LHCN-M2 (cell line): ENCODE measurements at regions not wholly inside any gene's neighbourhood (a gene's known extent, or its start where the extent isn't known, plus 50 kb on each side); places are given as distances from the start of the nearest gene placed in this dataset.

Experiments
- DNase-seq: peaks from one replicate; pipeline ENCODE4 v3.0.0-alpha.2; 2012; ENCODE audit warnings: low read depth

DNA sequence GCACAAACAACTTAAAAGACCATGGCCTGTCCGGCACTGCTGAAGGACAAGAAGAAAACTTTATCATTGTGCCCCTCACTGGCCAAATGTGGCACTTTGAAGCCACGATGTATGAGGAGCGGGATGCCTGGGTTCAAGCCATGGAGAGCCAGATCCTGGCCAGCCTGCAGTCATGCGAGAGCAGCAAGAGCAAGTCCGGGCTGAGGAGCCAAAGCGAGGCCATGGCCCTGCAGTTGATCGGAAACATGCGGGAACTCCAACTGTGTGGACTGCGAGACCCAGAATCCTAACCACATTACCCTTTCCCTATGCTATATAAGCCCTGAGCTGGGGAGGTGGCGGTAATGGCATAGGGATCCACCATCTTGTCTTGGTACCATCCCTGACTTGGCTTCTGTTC lies 497.9 kb downstream of the ANXA1 start:
- no peak for DNase-seq

DNA sequence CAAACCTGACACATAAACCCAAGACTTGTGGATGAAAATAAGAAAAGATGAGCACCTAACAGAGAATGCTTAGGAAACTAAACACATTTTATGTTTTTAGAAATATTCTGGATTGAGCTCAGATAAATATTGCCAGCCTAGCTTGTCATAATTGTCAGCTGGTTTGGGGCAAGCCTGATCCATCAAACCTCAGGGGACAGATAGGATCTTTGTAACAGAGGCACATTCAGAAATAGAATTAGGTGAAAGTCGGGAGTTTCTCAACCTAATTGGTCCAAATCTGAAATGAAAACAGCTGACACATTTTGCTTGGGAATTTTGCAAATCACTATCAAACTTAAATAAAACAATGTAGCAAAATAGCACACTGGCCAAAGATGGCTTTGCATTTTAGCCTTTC lies 503.7 kb downstream of the ANXA1 start:
- no peak for DNase-seq

DNA sequence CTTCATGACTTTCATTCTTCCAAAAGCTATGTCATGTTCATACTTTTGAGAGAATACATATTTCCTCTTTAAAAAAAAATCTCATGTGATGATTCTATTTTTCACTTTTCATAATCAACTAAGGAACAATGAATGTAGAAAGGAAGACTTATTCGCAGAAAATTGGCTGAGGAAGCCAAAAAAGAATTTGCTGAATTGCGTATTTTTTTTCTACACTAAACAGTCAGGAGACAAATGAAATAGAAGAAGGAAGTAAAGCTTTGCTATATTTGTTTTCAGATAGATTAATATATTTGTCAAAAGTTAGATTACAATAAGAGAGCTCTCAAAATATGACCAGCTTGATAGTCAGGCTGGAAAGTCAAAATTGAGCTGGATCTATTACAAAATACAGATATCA lies 504.2 kb downstream of the ANXA1 start:
- DNase-seq = no peak

DNA sequence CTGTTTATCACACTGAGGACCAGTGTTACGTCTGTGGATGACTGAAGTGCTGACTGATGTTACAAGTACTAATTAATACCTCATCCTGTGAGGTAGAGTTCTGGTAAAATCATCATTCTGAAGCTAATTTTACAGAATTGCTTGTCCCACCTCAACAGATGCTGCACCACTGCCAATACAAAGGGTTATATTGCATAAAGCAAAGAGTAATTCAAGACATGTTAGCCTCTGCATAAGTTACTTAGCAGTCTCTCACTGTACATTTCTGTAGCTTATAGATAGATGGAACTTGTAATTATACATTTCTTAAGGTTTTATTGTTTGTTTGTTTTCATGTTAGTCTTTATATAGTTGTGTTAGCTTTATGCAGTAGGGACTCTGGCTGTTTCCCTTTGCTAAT lies 513.6 kb downstream of the ANXA1 start:
- no peak for DNase-seq

DNA sequence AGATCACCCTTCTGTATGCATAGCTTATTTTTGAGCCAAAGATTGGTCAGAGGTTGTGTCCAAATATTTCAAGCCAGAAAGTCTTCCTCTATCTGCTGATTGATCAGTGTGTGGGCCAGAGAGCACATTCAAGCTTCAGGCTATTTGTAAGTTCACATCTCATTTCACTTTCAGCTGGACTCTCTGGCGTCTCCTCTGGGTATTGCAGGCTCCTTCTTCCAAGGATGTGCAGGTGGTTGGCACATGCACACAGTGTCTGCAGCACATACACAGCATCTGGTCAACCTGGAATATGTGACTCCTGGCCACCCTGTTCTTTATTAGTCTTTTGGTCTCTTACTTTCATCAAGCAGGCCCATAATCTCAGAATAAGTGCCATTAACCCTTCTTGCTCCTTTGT lies 516.1 kb downstream of the ANXA1 start:
- no peak for DNase-seq

DNA sequence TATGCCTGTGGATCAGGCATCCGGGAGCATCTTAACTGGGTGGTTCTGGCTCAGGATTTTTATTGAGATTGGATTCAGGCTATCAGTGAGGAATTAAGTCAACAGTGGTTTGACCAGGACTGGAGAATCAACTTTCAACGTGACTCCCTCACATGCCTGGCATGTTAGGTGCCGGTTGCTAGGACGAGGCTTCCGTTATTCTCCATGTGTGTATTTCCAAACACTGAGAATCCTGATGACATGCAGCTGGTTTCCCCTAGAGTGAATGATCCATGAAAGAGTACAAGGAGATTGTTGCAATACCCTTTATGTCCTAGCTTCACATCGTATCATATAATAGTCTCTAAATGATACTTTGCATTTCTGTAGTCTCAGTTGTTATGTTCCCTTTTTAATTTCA lies 529.2 kb downstream of the ANXA1 start:
- DNase-seq = no peak

DNA sequence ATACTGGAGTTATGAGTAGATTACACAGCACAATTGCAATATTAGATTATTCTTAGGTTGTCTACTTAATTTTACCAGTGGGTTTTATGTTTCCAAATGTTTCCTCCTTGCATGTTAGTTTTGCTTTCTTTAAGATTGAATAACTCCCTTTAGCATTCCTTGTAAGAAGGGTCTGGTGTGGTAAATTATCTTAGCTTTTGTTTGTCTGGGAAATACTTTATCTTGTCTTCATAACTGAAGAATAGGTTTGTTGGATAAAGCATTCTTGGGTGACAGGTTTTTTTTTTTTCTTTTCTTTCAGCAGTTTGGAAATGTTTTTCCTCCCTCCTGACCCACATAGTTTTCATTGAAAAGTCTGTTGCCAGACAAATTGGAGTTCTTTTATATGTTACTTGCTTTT lies 531.1 kb downstream of the ANXA1 start:
- no peak for DNase-seq

DNA sequence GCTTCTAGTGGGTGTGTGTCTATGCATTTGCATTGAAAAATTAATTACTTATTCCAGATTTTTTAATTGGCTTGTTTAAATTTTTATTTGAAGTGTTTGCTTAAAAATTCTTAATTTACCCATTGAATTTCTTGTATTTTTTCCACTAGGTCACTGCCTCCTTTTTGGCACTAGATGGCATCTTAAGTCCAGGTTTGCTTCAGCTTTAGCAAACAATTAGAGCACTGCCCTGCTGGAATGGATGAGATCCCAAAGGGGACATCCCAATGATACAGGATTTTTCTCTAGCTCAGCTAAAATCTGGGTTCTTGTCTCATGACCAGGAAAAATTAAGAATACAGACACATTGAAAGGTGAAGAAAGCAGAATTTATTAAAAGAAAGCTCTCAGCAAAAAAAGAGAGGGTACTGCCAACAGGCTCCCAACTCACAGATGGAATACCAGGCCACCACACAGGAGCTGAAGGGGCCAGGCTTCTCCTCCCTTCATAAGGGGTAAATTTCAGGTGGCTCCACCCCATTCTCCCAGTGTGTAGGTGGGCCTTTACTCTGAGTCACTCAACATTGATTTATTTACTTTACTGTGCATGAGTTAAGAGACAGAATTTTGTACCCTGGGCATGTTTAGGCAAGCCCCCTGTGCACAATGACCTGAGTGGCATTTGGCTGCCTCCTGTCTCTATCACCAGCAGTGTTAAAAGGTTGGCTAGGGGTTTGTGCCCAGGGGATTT lies 532.4 kb downstream of the ANXA1 start:
- DNase-seq = peak; percentile 19

DNA sequence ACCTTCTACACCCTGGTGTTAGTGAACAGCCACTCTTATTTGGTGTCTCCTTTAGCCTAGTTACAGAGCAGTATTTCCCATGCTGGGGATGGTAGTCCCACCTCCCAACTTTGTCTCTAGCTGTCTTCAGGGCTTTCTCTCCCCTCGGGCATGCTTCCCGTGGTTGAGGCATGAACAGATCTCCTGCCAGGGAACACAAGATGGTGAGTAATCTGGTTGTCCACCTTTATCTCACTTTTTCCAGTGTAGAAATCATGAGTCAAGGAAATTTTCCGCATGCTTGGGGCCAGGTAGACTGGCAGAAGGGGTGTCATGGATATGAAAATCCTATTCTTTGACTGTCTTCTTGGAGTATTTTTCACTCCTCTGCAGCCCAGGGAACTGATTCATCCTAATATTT lies 532.9 kb downstream of the ANXA1 start:
- DNase-seq = no peak

DNA sequence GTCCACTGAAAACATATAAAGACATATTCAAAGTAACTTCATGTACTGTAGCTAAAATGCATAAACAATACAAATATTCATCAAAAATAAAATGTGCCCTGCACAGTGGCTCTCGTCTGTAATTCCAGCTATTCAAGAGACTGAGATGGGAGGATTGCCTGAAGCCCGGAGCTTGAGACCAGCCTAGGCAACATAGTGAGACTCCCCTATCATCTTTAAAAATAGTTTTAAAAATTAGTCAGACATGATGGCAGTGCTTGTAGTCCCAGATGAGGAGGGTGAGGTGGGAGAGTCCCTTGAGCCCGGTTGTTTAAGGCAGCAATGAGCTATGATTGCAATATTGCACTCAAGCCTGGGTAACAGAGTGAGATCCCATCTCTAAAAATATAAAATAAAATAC lies 534.1 kb downstream of the ANXA1 start:
- DNase-seq = no peak

DNA sequence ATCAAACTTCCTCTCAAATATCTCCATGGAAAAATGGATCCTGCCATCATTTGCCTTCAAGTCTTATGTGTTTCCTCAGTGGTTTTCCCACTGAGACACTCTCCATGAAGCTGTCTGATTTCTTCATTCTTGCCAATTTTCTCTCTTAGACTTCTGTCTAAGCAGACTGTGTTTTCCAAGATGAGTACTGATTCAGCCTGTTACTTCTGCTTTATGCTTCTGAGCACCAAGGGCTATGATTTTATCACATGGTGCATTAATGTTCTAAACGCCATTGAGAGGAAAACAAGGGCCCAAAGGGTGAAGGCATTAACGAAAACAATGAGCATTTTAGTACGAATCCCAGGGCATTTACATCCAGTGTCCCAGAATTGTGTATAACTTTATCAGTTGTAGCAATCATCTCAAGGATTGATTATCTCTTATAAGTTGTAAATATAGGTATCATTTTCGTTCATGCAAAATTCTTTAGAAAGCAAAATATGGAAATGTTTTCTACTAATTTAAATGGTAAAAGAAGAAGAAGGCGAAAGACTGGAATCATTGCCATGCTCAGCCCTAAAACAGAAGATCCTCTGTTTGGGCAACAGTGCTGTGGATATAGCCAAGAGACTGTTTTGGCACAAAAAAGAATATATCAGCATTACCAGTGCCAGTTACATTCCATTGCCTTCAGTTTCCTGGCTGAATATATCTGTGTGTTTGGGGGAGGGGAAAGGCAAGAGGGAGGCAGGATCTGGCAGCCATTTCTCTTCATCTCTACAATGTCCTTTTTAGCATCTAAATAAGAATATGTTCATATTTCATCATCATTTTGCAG lies 537.6 kb downstream of the ANXA1 start:
- no peak for DNase-seq

DNA sequence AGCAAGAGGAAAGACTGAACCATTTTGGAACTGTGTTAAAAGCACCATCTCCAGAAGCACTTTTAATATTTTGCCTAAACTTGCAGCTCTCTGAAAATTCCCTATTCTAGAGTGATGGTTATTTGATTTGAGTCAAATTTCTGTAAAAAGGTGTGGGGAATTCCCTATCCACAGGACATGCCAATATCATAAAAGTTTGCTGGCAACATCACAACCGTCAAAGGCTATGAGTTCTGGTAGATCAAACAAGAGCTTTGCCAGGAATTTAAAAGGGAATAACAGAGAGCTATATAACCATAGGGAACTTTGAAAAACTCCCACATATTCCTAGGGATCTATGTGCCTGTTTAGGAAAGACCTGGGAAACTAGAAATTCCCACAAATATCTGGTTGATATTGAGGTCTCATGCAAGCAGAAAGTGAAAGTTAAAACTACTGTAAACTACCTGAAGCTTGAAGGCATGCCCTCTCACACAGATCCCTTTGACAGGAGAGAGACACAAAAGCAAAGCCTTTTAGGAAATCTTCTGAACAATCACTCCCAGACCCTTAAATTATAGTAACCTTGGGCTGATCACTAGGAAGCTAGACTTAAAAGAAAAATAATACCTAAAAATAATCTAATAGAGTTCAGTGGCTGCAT lies 549.9 kb downstream of the ANXA1 start:
- DNase-seq = no peak

DNA sequence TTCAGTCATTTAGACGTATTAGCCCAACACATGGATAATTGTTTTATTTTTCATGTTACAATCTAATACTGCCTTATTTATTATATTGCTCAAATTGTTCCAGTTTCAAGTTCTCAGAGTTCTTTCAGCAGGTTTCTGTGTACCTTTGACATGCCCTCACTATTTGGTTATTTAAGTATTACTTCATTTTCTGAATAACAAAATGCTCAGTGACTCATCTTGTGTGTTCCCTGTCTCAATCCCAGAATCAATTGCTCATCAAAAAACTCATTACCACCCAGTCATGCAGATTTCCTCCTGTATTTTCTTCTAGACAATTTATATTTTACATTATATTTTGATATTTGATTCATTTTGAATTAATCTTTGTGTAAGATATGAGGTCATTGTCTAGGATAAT lies 562.6 kb downstream of the ANXA1 start:
- DNase-seq = peak; percentile 0

DNA sequence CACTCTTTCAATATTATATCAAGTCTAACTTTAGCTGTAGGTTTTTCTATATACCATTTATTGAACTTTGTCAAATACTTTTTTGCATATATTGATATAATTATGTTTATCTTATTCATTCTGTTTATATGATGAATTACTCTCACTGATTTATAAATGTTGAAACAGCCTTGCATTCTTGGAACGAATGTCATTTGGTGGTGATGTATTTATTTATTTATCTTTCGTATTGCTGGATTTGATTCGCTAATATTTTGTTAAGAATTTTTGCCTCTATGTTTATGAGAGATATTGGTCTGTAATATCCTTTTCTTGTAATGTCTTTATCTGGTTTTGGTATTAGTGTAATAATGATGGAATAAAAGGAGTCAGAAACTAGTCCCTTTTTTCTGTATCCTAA lies 563.9 kb downstream of the ANXA1 start:
- no peak for DNase-seq

DNA sequence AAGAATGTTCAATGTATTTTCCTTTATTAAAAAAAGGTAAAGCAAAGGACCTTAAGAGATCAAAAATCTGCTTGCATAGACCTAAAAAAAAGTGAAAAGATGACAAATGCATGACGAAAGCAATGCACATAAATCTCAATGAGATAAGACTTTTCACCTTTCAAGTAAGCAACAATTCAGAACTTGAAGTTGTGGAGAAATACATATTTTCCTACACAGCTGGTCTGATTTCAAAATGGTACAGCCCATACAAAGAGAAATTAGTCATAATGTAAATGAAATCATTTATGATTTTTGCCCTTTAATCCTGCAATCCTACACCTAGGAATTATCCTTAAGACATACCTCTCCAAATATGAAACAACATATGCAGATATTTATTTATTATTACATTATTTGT lies 568.0 kb downstream of the ANXA1 start:
- DNase-seq = no peak

DNA sequence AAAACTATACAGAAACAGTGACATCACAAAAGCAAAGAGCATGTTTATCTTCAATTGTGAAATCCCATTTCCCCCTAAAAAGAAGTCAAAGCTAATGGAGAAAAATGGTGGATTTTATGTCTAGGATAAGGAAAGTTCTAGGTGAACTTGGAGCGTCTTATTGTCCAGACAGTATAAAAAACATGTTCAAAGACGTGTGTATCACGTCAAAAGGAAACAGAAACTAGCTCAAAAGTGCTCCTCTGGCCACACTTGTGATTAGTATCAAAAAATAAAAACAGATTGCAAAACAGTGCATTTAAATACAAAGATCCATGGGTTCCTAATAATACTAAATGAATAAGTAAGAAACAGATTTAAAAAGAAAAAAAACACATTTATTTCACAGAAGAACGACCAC lies 568.9 kb downstream of the ANXA1 start:
- DNase-seq = no peak

DNA sequence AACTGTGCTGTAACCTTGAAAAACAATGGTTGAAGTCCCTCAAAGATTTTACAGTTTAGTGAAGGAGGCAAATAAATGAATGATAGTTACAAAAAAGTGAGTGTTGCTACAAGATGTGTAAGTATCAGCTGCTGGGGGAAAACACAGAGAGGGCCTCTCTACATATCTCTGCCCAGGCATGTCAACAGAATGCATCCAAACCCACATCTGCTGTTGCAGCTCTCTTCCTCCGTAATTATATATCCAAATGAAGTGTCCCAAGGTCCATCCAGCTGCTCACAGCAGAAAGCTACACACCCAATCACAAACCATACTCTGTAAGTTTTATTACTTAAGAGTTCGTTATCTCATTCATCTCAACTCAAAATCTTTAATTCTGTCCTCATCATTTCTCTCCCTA lies 584.6 kb downstream of the ANXA1 start:
- DNase-seq = no peak

DNA sequence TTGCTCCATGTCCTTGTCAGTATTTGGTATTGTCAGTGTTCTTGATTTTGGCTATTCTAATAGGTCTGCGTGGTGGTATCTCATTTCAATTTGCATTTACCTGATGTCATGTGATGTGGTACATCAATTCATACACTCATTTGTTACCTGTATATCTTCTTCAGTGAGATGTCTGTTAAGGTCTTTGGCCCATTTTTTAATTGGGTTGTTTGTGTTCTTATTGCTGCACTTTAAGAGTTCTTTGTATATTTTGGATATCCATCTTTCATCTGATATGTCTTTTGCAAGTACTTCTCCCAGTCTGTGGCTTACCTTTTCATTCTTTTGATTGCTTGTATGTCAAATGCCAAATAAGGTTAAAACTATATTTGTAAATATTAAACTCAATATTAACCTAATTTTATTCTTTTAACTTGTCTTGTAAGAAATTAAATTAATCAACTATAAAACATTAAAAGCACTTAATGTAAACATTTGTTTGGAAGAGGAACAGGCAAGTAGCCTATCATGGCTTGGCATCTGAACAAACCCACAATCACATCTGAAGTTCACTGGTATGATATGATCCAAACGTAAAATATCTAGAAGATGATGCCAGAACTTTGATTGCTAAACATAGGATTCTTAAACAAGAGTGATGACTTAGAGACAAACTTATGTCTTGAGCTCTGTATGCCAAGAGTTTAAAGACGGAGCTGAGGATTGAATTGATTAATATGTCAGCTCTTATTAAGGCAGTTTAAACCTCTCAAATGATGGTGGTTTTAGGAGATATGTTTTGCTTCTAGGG lies 587.3 kb downstream of the ANXA1 start:
- DNase-seq = no peak

DNA sequence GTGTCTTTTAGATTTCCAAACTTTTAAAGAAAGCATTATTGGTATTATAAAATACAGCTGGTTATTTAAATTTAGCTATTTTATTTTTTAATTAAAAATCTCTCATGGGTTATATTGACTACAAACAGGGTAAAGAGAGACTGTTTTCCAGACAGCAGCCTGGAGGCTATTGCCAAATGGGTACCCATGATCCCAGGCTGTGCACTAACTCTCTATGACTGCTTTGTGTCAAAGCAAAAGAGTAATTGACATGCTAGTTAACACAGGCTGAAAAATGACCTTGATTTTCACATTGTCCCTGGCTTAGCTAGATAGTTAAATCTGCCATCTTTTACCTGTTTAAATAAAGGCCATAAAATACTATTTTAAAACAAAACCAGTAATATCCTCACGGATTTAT lies 589.7 kb downstream of the ANXA1 start:
- DNase-seq = no peak

DNA sequence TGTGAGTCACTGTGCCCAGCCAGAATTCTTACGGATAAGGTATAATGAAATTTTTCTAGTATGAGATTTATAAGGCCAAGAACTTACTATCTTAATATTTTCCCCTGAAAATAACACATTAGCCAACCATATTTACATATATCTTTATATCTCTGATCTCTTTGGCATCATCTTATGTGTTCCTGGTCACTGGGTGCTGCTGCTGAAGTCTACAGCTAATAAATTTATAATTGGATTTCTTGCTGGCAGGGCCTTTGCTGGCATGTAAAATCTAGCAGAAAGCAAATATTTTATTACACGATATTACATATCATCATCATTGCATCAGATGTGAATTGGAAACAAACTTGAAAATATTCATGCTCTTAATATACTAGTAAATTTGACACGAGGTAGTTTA lies 590.7 kb downstream of the ANXA1 start:
- no peak for DNase-seq

DNA sequence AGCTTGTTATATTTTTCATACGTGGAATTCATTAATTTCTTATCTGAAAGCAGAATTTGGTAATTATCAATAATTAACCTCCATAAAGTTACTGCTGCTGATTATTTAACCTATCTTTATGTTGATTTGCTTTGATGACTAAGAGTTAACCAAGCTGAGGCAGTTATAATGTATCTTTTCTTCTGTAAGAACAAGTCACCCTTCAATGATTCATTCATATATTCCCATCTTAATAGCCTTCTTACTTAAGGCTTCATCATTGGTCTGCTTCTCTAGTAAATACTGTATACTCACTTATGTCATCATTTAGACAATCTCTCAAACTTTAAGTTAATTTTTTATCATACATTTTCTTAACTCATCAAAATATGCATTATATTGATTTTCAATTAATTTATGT lies 592.2 kb downstream of the ANXA1 start:
- DNase-seq = no peak

DNA sequence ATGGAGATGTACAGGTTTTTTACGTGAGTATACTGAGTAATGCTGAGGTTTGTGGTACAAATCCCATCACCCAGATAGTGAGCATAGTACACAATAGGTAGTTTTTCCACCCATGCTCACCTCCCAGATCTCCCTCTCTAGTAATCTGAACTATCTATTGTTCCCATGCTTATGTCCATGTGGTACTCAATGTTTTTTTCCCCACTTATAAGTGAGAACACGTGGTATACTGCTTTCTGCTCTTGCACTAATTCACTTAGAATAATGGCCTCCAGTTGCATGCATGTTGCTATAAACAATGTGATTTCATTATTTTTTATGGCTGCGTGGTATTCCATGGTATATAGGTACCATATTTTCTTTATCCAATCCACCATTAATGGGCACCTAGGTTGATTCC lies 593.9 kb downstream of the ANXA1 start:
- no peak for DNase-seq
